T47D (cell line): ENCODE measurements at regions not wholly inside any gene's neighbourhood (a gene's known extent, or its start where the extent isn't known, plus 50 kb on each side); places are given as distances from the start of the nearest gene placed in this dataset.
"Not testable (repeated sequence)": the region's sequence is repeated elsewhere in the genome, so short reads cannot be mapped to it uniquely, and the experiment has no call there.

Experiments
- DNase-seq, 2 experiments: peaks; one replicate each; pipeline versions ENCODE4 v3.0.0 to v3.0.0-alpha.2; 2011 to 2012; ENCODE audit warnings: low read depth in 1 of 2, low spot score in 1 of 2
- JUND ChIP-seq: IDR thresholded peaks from 2 replicates; pipeline ENCODE4 v1.6.1; 2012; ENCODE audit warnings: low read depth
- in situ Hi-C: cut with HindIII; loops from 2 replicates; pipeline ENCODE4 v1.10.0; 2016; ENCODE audit warnings: low sequenced_read_pairs, low pct_unique_long_range_greater_than_20kb

DNA sequence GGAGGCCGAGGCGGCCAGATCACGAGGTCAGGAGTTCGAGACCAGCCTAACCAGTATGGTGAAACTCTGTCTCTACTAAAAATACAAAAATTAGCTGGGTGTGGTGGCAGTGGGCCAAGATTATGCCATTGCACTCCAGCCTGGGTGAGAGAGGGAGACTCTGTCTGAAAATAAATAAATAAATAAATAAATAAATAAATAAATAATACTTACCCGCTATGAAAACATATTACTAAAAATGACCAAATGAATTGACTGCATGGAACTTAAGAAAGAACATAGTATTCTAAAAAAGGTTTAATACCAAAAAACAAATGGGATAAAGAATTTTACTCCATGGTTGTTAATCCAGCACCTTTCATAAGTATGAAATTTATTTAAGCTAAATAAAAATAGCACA lies 305.0 kb downstream of the GATA3 start:
- DNase-seq: no peak
- in situ Hi-C loops: no loop called here
- no peak for TF ChIP-seq JUND

DNA sequence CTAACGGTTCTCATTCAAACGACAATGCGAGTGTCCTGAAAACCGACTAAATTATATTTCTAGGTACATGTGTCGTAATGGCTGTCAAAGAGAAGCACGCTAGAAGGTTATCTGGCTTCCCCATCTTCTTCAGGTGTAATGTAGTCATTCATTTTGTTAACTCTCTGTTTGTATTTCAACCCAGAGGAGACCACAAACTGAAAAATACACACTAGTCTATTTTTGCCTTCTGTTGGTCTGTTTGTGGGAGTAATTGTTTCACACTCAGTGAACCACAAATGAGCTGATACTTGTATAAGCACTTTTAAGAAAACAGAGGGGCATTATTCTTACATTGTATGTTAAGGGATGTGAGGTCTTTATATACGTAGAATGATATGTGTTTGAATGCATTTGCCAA lies 305.9 kb downstream of the GATA3 start:
- no peak for DNase-seq
- in situ Hi-C loops: no loop called here
- no peak for TF ChIP-seq JUND

DNA sequence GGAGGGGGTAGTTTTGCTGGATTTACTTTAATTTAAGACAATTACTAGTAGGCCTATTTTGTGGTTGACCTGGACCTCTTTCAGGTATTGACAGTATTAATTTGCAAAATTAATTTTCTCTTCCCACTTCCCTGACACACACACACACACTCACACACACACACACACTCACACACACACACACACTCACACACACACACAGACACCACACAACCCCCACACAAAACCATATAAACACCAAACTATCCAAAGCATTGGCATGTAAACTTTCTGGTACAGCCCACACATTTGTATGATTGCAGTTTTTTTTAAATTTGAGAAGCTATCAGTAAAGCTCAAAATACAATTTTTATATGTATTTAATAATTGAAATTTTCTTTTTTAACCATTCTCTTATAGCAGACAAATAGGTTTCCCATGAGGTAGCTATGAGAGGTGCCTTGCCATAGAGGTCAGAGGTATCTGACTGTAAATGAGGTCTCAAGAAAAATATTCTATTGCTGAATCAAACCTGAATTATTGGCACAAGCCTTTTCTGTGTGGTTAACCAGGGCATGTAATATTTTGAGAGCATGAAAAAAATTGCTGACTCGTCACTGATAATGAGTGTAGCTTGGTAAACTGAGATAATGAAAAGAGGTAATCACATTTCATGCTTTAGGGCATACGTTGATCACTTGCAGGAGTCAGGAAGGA lies 306.5 kb downstream of the GATA3 start:
- in situ Hi-C loops: no loop called here
- no peak for DNase-seq
- no peak for TF ChIP-seq JUND

DNA sequence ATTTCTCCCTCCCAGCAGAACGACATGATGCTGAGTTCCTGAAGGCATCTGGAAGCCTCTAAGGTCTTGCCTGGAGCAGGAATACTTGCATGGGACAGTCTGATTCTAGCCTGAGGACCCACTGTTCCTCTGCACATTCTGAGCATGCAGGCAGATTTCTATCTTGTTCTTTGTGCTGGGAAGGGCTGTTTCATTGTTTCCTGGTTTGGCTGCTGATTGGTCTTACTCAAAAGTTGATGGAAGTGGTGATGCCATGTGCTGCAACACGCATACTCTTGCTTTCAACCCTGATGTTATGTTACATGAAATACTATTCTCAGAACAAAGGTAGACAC lies 307.0 kb downstream of the GATA3 start:
- in situ Hi-C loops: no loop called here
- DNase-seq: no peak
- TF ChIP-seq JUND: no peak

DNA sequence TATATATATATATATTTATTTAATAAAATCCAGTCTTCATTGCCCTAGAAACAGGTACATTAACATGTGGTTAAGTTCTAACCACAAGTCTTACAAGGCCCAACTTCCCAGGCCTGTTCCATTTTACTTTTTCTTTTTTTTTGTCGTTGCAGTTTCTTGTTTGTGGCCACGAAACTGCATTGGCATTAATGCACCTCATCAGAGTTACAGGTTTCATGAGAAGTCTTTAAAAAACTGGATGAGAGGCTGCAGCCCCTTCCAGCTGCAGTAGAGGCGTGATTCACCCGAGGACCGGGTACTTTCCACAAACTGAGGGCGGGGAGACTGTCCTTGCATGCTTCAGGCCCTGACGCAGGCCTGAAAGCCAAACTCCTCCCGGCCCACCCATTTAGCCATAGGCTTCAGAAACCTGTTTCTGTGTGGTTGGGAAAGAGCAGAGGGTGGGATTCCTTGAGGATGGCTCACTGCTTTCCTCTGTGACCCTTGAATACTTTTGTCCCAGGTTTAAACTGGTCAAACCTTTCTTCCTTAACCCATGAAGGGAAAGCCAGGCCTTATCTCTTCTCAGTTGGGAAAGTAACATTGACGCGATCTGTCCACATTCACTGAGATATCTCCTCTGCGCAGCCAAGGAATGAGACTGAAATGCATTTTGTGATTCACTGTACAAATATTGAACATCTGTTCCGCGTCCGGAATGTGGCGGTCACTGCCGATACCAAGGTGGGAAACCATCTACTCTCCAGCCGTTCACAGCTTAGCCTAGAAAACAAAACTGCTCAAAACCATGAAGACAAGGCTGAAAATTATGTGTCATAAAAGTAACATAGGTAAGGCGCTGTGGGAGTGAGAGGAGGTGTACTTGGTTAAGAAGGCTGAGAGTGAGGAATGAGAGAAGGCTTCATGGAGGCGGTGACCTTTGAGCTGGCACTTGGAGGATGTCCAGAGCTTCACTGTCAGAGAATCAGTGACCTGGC lies 311.7 kb downstream of the GATA3 start:
- in situ Hi-C loops: no loop called here

DNA sequence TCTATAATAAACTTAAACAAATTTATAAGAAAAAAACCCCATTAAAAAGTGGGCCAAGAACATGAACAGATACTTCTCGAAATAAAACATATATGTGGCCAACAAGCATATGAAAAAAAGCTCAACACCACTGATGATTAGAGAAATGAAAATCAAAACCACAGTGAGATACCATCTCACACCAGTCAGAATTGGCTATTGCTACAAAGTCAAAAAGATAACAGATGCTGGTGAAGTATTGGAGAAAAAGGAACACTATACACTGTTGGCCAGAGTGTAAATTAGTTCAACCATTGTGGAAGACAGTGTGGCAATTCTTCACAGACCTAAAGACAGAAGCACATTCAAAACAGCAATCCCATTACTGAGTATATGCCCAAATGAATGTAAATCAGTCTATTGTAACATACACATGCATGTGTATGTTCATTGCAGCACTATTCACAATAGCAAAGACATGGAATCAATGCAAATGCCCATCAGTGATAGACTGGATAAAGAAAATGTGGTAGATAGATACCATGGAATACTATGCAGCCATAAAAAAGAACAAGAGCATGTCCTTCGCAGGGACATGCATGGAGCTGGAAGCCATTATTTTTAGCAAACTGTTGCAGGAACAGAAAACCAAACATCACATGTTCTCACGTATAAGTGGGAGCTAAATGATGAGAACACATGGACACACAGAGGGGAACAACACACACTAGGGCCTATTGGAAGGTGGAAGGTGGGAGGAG lies 313.4 kb downstream of the GATA3 start:
- in situ Hi-C loops, DNase-seq: not testable (repeated sequence)

More for the DNA sequence above, 311.7 kb downstream of the GATA3 start:
- no peak for DNase-seq
- TF ChIP-seq JUND: no peak

DNA sequence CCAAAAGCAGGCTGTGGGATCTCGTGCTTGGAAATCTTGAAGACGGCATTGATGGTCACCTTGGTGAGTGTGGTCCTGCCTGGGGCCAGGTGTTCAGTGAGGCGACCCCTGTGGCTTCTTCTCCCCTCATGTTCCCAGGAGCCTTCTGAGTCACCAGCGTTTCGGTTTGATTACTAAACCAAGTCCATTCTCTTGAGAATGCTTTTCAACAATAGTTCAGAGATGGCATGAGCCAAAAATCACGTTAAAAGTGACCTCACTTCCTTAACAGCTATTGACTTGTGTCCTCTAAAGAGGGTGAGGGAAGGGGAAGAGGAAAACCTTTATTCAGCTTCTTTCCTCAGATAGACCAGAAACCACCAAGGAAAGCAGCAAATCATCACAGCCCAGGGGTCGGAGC lies 315.2 kb downstream of the GATA3 start:
- no peak for DNase-seq
- in situ Hi-C loops: no loop called here
- TF ChIP-seq JUND: no peak

DNA sequence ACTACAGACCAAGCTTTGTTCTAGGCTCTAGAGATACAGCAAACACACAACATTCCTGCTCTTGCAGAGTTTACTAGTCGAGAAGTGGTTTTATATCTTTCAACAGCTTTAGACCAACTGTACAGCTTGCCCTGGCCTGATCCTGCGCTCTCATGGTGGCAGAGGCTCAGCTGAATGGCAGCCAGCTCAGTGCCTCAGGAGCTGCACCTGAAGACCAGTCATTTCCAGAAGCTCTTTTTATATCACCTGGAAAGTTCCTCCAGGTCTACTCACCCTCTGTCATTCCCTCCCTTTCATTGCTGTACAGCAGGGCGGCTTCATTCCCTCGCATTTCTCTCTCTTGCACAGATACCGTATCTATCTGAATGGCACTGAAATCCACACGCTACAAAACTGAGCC lies 319.8 kb downstream of the GATA3 start:
- no peak for DNase-seq
- in situ Hi-C loops: no loop called here
- TF ChIP-seq JUND: no peak

DNA sequence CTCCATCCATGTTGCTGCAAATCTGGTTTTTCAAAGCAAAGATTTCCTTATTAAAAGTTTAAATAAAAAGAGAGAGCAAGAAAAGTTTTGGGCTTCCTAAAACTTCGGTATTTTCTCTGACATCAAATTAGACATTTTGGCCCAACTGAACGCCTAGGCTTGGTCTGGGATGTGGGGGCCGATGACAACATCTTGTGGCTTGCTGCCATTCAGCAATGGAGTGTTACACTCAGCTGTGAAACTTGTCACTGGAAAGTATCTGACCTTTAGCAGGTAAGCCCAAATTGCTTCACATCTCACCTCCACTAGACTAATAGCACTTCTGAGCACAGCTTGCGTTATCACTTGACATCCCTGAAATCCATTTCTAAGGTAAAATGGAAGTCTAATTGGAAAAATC lies 320.6 kb downstream of the GATA3 start:
- in situ Hi-C loops: no loop called here
- DNase-seq: no peak
- no peak for TF ChIP-seq JUND

DNA sequence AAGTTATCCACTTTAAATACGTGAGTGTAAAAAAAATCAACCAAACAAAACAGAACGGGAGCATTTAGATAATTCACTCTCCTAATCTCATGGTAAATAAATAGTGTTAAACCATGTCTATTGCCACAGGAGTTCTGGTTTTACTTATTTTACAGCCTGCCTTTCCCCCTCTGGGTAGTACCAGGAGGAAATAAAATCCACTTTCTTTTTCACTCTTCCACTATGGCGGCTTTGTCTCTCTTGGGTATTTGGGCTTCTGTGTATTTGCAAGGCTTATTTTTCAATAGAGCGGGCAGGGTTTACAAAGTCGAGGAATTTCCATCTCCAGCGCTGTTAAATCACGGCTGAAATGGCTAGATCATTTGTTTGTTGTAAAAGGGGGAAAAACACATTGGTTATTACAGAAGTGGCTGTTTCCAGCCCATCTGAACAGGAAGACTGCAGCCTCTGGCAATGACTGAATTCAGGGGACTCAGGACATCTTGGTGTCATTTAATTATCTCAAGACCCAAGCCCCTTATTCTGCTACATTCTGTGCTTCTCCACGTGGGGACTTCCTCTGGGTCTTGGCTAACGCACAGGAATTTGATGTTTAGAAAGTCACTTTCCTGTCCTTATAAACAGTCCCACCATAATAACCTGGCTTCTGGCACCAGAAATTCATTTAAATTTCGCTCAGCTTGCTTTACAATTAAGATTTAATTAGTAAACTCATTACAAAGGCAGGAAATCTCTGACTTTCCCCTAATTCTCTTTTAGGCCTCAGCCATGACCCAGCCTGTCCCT lies 323.9 kb downstream of the GATA3 start:
- TF ChIP-seq JUND: no peak
- in situ Hi-C loops: no loop called here
- no peak for DNase-seq

DNA sequence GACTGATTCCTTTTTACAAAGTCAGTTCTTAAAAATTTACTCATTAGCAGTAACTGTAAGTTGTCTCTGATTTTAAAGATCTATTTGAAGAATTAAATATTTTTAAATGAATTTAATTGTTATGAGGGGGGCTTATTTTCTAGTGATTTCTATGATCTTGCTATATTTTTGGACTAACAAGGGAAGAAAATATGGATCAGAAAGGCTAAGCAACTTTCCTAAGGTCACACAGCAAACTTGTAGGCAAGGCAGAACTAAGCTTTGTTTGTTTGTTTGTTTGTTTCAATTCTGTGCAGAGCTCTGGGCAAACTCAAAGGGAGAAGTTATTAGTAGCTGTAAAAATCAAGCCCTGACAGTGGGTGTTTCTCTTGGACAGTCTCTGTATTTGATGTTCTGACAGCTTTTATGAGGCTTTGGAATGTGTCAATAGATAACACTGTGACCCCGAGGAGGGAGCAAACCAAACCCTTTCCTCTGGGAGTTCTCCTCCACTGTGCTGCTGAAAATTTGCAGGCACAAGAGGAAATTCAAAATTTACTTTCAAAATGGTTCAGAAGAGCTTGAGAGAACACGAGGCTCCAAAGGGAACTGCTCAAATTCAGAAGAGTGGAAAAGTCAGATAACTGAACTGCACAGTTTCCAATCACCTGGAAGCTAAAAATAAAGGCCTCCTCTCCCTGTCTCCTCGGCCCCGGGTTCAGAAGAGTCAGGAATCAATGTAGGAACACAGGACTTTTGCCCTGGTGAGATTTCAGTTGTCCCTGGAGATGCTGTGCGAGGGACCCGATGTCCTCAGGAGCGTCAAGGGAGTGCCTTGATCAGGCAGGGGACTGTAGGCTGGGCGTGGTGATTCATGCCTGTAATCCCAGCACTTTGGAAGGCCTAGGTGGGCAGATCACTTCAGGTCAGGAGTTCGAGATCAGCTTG lies 325.7 kb downstream of the GATA3 start:
- in situ Hi-C loops: no loop called here
- no peak for TF ChIP-seq JUND

More for the DNA sequence above, 325.7 kb downstream of the GATA3 start:
- no peak for DNase-seq
